ENCODE measurements at regions not wholly inside any gene's neighbourhood (a gene's known extent, or its start where the extent isn't known, plus 50 kb on each side); places are given as distances from the start of the nearest gene placed in this dataset.

GRCh38 chr12:111006621-111007020, 86.2 kb upstream of the MYL2 start:
- DNase-seq, result no peak

- DNase-seq, result no peak
Measured at GRCh38 chr12:110998971-110999370, 78.6 kb upstream of the MYL2 start.

GRCh38 chr12:110998165-110998564, 77.8 kb upstream of the MYL2 start:
- no peak for DNase-seq

GRCh38 chr12:110996415-110996814, 76.0 kb upstream of the MYL2 start:
- DNase-seq, result no peak

- no peak for DNase-seq
Measured at GRCh38 chr12:110995615-110996014, 75.2 kb upstream of the MYL2 start.

GRCh38 chr12:110995016-110995415, 74.6 kb upstream of the MYL2 start:
- DNase-seq, result no peak

GRCh38 chr12:110993434-110993833, 73.1 kb upstream of the MYL2 start:
- DNase-seq, result no peak

GRCh38 chr12:110992909-110993308, 72.5 kb upstream of the MYL2 start:
- no peak for DNase-seq

GRCh38 chr12:110983811-110984210, 63.4 kb upstream of the MYL2 start:
- no peak for DNase-seq

- no peak for DNase-seq
Measured at GRCh38 chr12:110972866-110973265, 52.5 kb upstream of the MYL2 start.

- no peak for DNase-seq
Measured at GRCh38 chr12:110971936-110972335, 51.6 kb upstream of the MYL2 start.

GRCh38 chr12:110971189-110971920, 51.0 kb upstream of the MYL2 start:
- no peak for DNase-seq
